A673 (cell line): ENCODE measurements at regions not wholly inside any gene's neighbourhood (a gene's known extent, or its start where the extent isn't known, plus 50 kb on each side); places are given as distances from the start of the nearest gene placed in this dataset.

Source experiments
- BruUV-seq: library from RNA; stranded (reverse); fragments of 400-500 nt; replicated peaks from 2 replicates; lab custom pipeline; 2021; lab: Mats Ljungman, UMichigan
- CTCF ChIA-PET: fragments of 300-600 bp; sonication (Branson Sonifier 250); formaldehyde crosslinking; loops from one replicate; lab custom pipeline; 2022; ENCODE audit warnings: antibody characterized with exemption; lab: Charles Lee
- POLR2A ChIA-PET: fragments of 300-600 bp; sonication (Branson Sonifier 250); formaldehyde crosslinking; loops from one replicate; lab custom pipeline; 2022; ENCODE audit warnings: antibody characterized with exemption; ENCODE audit not compliant: low non-redundant PET; lab: Charles Lee
- DNase-seq: peaks from one replicate; pipeline ENCODE4 v3.0.0-alpha.2; 2015; ENCODE audit warnings: low spot score
- H3K27ac ChIP-seq: fragments of 200-600 bp; sonication (generic); 2 replicates; pipeline ENCODE4 v1.5.1; 2016; ENCODE audit warnings: mixed run types, low read depth, mild to moderate bottlenecking, mixed read lengths, antibody characterized with exemption, low read length; ENCODE audit not compliant: poor library complexity, severe bottlenecking
- H3K27me3 ChIP-seq: fragments of 200-600 bp; sonication (generic); replicated peaks from 2 replicates; pipeline ENCODE4 v1.6.1; 2017; ENCODE audit warnings: mixed run types, low read depth, mild to moderate bottlenecking, mixed read lengths, antibody characterized with exemption, low read length; ENCODE audit not compliant: insufficient read depth, poor library complexity
- H3K36me3 ChIP-seq: fragments of 200-600 bp; sonication (generic); 2 replicates; pipeline ENCODE4 v1.6.1; 2016; ENCODE audit warnings: mixed run types, mild to moderate bottlenecking, mixed read lengths, antibody characterized with exemption, low read length; ENCODE audit not compliant: insufficient read depth, poor library complexity, severe bottlenecking
- H3K4me1 ChIP-seq: fragments of 200-600 bp; sonication (generic); 2 replicates; pipeline ENCODE4 v1.6.1; 2017; ENCODE audit warnings: mixed run types, mild to moderate bottlenecking, mixed read lengths, antibody characterized with exemption, low read length; ENCODE audit not compliant: insufficient read depth, poor library complexity, severe bottlenecking
- H3K4me3 ChIP-seq: fragments of 200-600 bp; sonication (generic); 2 replicates; pipeline ENCODE4 v1.5.1; 2016; ENCODE audit warnings: low read depth, mixed run types, mild to moderate bottlenecking, mixed read lengths, low read length; ENCODE audit not compliant: poor library complexity, severe bottlenecking
- H3K9me3 ChIP-seq: fragments of 200-600 bp; sonication (generic); 2 replicates; pipeline ENCODE4 v1.6.1; 2016; ENCODE audit warnings: mixed run types, low read depth, mild to moderate bottlenecking, mixed read lengths, antibody characterized with exemption, low read length; ENCODE audit not compliant: poor library complexity, severe bottlenecking
- CTCF ChIP-seq: fragments of 300-800, 200-600 bp; sonication (generic); conservative IDR thresholded peaks from 2 replicates; pipeline ENCODE4 v1.5.1; 2017; ENCODE audit warnings: low read depth, mild to moderate bottlenecking, antibody characterized with exemption, low read length, moderate library complexity, mixed read lengths
- EZH2 ChIP-seq: fragments of 200-600 bp; sonication (generic); IDR thresholded peaks from 2 replicates; pipeline ENCODE4 v1.6.1; 2017; ENCODE audit warnings: borderline replicate concordance, low read depth, mild to moderate bottlenecking, mixed read lengths, antibody characterized with exemption, low read length; ENCODE audit not compliant: poor library complexity, severe bottlenecking
- intact Hi-C: fragments of 100-400 bp; cut with micrococcal nuclease; formaldehyde crosslinking; loops from one replicate; pipeline ENCODE4 v1.10.0; 2022; ENCODE audit not compliant: unreplicated experiment

- ChIA-PET POLR2A (interaction anchor here (0.5 kb wide), 1 partner anchor 73 kb away, joined by 3 read pairs; no protein-coding TSS in a partner anchor), CTCF (no interaction called here)
- Histone ChIP-seq H3K4me1 (no peaks in the 10 kb centered on the region), H3K36me3 (no peaks in the 10 kb centered on the region), H3K4me3 (no peak overlapping the region), H3K27ac (no peak overlapping the region), H3K27me3 (no peaks in the 10 kb centered on the region), H3K9me3 (no peaks in the 10 kb centered on the region)
- BruUV-seq = no TSS peak
- TF ChIP-seq CTCF (no peak), EZH2 (no peak)
- intact Hi-C loops = no loop called here
- DNase-seq = no peak
Measured at GRCh38 chr2:120951693-120952092, 216.0 kb downstream of the GLI2 start.

- CTCF ChIA-PET = no interaction called here
- intact Hi-C loops = no loop called here
- H3K4me1 ChIP-seq = no peaks in the 10 kb centered on the region
- H3K27me3 ChIP-seq = no peaks in the 10 kb centered on the region
- H3K4me3 ChIP-seq = no peak overlapping the region
- no peak for DNase-seq
- TF ChIP-seq CTCF (no peak), EZH2 (no peak)
- POLR2A ChIA-PET = interaction anchor here (0.5 kb wide), 1 partner anchor 74 kb away, joined by 3 read pairs; no protein-coding TSS in a partner anchor
- BruUV-seq = no TSS peak
- H3K9me3 ChIP-seq = no peaks in the 10 kb centered on the region
- no peaks in the 10 kb centered on the region for H3K36me3 ChIP-seq
- no peak overlapping the region for H3K27ac ChIP-seq
Measured at GRCh38 chr2:120952318-120952717, 216.7 kb downstream of the GLI2 start.

GRCh38 chr2:120953066-120953756 is 217.5 kb downstream of the GLI2 start:
- intact Hi-C loops = no loop called here
- Histone ChIP-seq H3K4me1 (no peaks in the 10 kb centered on the region), H3K36me3 (no peaks in the 10 kb centered on the region), H3K9me3 (no peaks in the 10 kb centered on the region), H3K27me3 (no peaks in the 10 kb centered on the region), H3K27ac (no peak overlapping the region), H3K4me3 (no peak overlapping the region)
- POLR2A ChIA-PET = no interaction called here
- TF ChIP-seq CTCF (no peak), EZH2 (no peak)
- DNase-seq = no peak
- CTCF ChIA-PET = no interaction called here
- no TSS peak for BruUV-seq
